ENCODE measurements at regions not wholly inside any gene's neighbourhood (a gene's known extent, or its start where the extent isn't known, plus 50 kb on each side); places are given as distances from the start of the nearest gene placed in this dataset.

DNA sequence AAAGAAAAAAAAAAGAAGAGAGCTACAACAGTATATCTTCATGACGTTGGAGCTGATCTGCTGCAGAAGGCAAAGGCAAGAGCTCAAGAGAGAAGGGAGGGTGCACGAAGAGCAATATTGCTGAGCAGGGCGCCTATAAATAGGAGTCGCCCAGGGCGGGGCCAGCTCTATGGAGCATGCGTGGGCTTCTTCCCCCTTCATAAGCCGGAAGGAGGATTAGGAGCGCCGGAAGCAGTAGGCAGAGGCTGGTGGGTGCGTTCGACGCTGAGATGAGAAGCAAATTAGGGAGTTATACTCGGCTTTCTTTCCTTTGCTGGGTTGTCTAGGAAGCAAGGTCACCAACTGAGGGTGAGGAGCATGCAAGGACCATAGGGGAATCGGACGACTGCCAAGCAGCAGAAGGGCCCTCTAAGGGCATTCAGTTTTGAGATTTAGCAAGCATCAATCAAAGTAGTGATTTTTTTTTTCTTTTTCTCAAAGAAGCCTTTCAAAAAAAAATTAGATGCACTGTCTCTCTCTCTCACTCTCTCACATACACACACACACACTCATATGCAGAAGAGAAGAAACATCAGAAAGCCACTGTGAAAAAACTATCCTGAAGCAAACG is 496.7 kb downstream of the ENC1 start:
- H3K27ac ChIP-seq (ENCODE audit: extremely low read depth, low read depth, low read length) = no peak overlapping the region
- ChIA-PET CTCF (interaction anchor here (0.6 to 0.7 kb wide), 2 partner anchors 8 to 118 kb away, joined by 3 to 4 read pairs; no protein-coding TSS in a partner anchor), POLR2A (interaction anchor here (0.6 to 0.7 kb wide), 2 partner anchors 116 to 333 kb away, joined by 6 to 8 read pairs; no protein-coding TSS in a partner anchor)
- H3K36me3 ChIP-seq (ENCODE audit: control insufficient read depth in 2 of 2, insufficient read depth in 1 of 2, low read length in 2 of 2) = no peaks in the 10 kb centered on the region
- no peak overlapping the region for H3K4me3 ChIP-seq (ENCODE audit: low read depth, low read length)
- H3K9me3 ChIP-seq (ENCODE audit: control insufficient read depth, insufficient read depth, low read depth, low read length) = no peaks in the 10 kb centered on the region
- no peak for TF ChIP-seq ZBTB20 (tag by site-specific recombination; IDR thresholded peaks at IDR 0.05)
- 0 out of 2 replicates have a peak, but pooled peaks have one; percentile 26 for TF ChIP-seq EGR2 (tag by site-specific recombination; IDR thresholded peaks at IDR 0.05; ENCODE audit: low read depth)
- no peaks in the 10 kb centered on the region for H3K4me1 ChIP-seq (ENCODE audit: control insufficient read depth, insufficient read depth, low read length)

DNA sequence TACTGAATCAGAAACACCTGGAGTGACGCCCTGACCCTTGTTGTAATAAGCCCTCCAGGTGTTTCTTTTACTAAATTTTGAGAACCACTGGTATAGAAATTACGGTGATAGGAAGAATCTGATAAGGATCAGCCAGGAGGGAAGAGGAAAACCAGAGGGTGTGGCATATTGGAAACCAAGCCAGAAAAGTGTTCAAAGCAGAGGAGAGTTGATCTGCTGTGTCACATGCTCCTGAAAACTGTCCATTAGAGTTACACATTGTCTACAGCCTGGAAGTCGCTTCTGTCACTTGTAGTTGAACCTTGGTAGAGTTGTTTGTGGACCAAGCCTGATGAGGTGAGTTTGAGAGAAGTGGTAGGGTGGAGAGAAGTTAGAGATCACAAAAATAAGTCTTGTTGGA is 497.4 kb downstream of the ENC1 start:
- CTCF ChIA-PET = interaction anchor here (0.7 kb wide), 1 partner anchor 118 kb away, joined by 4 read pairs; no protein-coding TSS in a partner anchor
- H3K36me3 ChIP-seq (ENCODE audit: control insufficient read depth in 2 of 2, insufficient read depth in 1 of 2, low read length in 2 of 2) = no peaks in the 10 kb centered on the region
- no peaks in the 10 kb centered on the region for H3K9me3 ChIP-seq (ENCODE audit: control insufficient read depth, insufficient read depth, low read depth, low read length)

DNA sequence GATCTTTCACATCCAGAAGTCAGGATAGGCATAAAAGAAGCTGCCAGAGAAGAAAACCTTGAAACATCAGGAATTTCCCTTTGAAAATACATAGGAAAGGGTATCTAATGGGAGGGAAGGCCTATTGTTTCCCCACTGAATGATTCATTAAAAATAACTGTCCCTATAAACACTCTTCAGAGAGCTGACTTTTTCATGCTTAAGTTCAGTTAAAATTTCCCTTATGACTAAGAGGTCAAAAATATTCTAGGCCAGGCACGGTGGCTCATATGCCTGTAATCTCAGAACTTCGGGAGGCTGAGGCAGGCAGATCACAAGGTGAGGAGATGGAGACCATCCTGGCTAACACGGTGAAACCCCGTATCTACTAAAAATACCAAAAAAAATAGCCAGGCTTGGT is 499.5 kb downstream of the ENC1 start:
- no peaks in the 10 kb centered on the region for H3K4me1 ChIP-seq (ENCODE audit: control insufficient read depth, insufficient read depth, low read length)
- H3K27ac ChIP-seq (ENCODE audit: extremely low read depth, low read depth, low read length) = no peak overlapping the region
- CTCF ChIA-PET = no interaction called here
- TF ChIP-seq ZSCAN23 (tag by site-specific recombination; IDR thresholded peaks at IDR 0.05) (no peak), ZNF324 (tag by site-specific recombination; IDR thresholded peaks at IDR 0.05) (no peak), REST (tag by site-specific recombination; IDR thresholded peaks at IDR 0.05) (no peak), ZNF518A (tag by site-specific recombination; conservative IDR thresholded peaks at IDR 0.05; ENCODE audit: low read depth) (no peak), OVOL3 (tag by site-specific recombination; IDR thresholded peaks at IDR 0.05) (no peak), KLF7 (tag by site-specific recombination; IDR thresholded peaks at IDR 0.05; ENCODE audit: borderline replicate concordance) (no peak), ZNF433 (tag by site-specific recombination; IDR thresholded peaks at IDR 0.05; ENCODE audit: low read depth) (no peak), ZNF843 (tag by site-specific recombination; IDR thresholded peaks at IDR 0.05) (no peak), ZNF214 (tag by site-specific recombination; IDR thresholded peaks at IDR 0.05; ENCODE audit: borderline replicate concordance) (no peak), ZNF555 (tag by site-specific recombination; conservative IDR thresholded peaks at IDR 0.05) (no peak), ZNF121 (tag by site-specific recombination; IDR thresholded peaks at IDR 0.05) (no peak), TCF7L2 (IDR thresholded peaks at IDR 0.05; ENCODE audit: borderline replicate concordance, low read depth, low read length) (no peak), ZNF670 (tag by site-specific recombination; IDR thresholded peaks at IDR 0.05; ENCODE audit: low read depth) (no peak), MEIS1 (CRISPR knock-in tag; IDR thresholded peaks at IDR 0.05; ENCODE audit: borderline replicate concordance) (no peak), ZNF473 (tag by site-specific recombination; IDR thresholded peaks at IDR 0.05) (no peak), ZNF777 (tag by site-specific recombination; IDR thresholded peaks at IDR 0.05; ENCODE audit: borderline replicate concordance) (no peak), SALL2 (tag by site-specific recombination; IDR thresholded peaks at IDR 0.05; ENCODE audit: borderline replicate concordance) (no peak), GLIS2 (tag by site-specific recombination; IDR thresholded peaks at IDR 0.05) (no peak)
- POLR2A ChIA-PET = no interaction called here
- H3K4me3 ChIP-seq (ENCODE audit: low read depth, low read length) = no peak overlapping the region
- H3K36me3 ChIP-seq (ENCODE audit: control insufficient read depth in 2 of 2, insufficient read depth in 1 of 2, low read length in 2 of 2) = no peaks in the 10 kb centered on the region
- H3K9me3 ChIP-seq (ENCODE audit: control insufficient read depth, insufficient read depth, low read depth, low read length) = no peaks in the 10 kb centered on the region

More for the DNA sequence above, 497.4 kb downstream of the ENC1 start:
- no peak for TF ChIP-seq ZNF175 (tag by site-specific recombination; IDR thresholded peaks at IDR 0.05)
- no peaks in the 10 kb centered on the region for H3K4me1 ChIP-seq (ENCODE audit: control insufficient read depth, insufficient read depth, low read length)
- no peak overlapping the region for H3K27ac ChIP-seq (ENCODE audit: extremely low read depth, low read depth, low read length)
- POLR2A ChIA-PET = no interaction called here
- no peak overlapping the region for H3K4me3 ChIP-seq (ENCODE audit: low read depth, low read length)

Data from HEK293 (cell line).